ENCODE measurements at regions not wholly inside any gene's neighbourhood (a gene's known extent, or its start where the extent isn't known, plus 50 kb on each side); places are given as distances from the start of the nearest gene placed in this dataset.
"Not testable (repeated sequence)": the region's sequence is repeated elsewhere in the genome, so short reads cannot be mapped to it uniquely, and the experiment has no call there.

DNA sequence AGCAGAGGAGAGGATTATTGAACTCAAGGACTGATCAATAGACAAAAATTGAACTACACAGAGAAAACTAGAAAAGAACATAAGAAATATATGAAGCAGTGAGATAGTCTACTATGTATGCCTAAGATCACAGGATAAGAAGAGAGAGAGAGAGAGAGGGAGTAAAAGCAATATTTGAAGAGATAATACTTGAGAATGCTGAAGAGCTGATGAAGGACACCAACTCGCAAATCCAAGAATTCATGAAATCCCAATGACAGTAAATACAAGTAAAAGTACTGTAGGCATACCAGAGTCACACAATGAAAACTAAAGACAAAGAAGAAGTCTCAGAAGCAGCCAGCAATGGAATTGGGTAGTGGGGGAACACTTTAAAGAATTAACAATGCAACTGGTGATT is 260.1 kb upstream of the SPAG17 start:
- DNase-seq: no peak

DNA sequence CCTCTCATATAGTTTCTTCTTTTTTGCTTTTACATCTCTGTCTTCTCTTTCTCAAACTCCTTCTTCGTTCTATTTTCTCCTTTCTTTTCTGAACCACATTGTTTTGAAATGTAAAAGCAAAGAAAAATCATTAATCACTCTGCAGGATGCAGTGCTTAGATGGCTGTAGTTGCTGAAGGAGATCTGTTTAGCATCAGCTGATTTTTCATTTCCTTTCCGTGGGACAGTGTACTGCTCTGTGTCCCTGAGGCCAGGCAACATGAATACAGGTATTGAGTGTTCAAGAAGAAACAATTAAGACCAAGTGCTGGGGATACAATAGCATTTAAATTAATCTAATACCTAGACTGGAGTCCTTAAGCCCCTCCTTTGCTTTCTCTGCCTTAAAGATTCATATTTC is 257.2 kb upstream of the SPAG17 start:
- no peak for DNase-seq

DNA sequence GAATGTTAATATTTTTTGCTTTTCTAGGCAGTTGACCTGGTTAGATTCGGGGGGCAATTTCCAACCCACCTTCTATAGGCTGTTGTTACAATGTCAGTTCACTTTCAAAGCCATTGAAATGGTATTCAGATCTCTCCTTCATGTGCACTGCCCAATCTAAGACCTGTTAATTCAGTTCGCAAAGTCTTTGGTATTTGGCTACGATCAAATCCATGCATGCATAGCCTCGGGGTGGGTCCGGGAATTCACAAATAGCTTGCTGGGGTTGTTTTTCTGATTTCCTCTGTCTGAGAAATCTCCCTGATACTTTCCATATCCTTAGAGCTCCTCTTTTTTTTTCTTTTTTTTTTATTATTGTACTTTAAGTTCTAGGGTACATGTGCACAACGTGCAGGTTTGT is 252.6 kb upstream of the SPAG17 start:
- no peak for DNase-seq

DNA sequence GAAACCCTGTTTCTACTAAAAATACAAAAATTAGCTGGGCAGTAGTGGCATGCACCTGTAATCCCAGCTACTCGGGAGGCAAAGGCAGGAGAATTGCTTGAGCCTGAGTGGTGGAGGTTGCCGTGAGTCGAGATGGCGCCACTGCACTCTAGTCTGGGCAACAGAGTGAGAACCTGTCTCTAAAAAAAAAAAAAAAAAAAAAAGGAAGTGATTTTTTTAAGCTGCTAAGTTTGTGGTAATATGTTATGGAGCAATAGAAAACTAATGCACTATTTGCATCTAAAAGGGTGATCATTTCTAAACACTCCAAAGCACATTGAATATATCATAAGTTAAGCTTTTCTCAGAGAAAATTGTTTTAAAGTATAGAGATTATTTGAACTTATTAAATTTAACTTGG is 244.8 kb upstream of the SPAG17 start:
- DNase-seq: no peak

DNA sequence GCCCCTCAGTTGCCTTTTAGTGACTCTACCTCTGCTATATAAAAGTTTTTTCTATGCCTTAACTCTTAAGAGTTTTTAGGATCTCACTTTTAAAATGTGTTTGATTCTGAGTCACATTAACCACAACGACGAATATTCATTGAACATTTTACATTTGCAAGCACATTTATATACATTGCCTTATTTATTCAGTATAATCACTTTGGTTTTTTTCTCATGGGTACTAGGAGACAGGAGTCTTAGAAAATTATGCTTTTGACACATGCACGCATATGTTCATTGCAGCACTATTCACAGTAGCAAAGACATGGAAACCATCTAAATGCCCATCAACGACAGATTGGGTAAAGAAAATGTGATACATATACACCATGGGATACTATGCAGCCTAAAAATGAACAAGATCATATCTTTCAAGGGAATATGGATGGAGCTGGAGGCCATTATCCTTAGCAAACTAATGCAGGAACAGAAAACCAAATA is 236.9 kb upstream of the SPAG17 start:
- DNase-seq: no peak

DNA sequence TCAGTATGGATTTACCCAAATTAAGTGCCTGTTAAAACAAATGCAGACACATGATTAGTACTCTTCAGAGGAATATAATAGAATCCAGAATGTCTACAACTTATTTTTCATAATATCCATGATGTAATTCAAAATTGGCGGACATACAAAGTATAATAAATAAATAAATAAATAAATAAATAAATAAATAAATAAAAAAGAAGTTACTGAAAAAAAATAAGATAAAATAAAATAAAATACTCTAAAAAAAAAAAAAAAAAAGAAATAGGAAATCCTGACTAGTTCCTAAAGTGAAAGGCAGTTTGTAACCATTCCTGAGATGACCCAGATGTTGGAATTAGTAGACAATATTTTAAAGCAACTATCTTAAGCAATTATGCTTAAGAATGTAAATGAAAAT is 219.0 kb upstream of the SPAG17 start:
- DNase-seq: no peak

DNA sequence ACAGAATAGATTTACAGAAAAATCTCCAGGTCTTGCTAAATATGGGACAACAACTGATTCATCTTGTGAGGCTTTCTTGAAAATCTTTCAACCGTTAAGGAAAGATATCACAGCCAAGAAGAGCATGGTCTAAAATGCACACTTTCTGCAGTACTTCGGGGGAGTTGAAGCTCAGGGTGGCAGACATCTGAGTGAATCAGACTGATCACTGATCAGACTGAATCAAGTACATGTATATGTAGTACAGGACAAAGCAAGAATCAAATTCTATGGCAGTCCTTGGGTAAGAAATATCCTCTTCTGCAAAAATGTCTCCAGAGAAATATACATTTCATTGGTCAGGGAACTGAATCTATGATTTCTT is 212.4 kb upstream of the SPAG17 start:
- DNase-seq: no peak

DNA sequence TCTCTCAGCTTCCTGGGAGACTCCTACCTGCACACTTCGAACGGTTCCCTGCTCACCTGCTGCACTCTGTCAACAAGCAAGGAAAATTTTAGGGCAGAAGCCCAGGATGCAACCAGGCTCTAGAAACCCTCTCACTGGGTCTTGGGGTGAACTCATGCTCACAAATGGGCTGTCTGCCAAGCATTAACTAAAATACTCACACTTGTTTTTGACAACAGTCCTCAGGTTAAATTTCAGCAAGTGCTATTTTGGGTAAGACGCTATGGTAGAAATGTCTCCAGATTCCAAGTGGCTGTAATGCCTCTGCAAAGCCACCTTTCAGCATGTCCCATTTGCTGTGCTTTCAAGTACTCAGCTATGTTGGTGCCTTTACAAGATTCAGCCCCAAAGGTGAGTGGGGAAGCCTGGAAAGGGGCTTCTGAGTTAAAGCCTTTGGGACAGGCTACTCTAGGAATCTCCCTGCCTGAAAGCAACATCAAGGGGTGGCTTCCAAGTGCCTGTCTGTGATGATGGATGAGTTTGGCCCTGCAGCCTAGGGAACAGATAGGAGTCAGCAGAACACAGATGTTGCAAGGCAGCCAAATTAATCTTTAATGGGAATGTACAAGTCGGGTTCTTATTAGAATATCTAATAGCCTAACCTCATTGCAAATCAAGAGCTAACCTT is 211.9 kb upstream of the SPAG17 start:
- DNase-seq: no peak

DNA sequence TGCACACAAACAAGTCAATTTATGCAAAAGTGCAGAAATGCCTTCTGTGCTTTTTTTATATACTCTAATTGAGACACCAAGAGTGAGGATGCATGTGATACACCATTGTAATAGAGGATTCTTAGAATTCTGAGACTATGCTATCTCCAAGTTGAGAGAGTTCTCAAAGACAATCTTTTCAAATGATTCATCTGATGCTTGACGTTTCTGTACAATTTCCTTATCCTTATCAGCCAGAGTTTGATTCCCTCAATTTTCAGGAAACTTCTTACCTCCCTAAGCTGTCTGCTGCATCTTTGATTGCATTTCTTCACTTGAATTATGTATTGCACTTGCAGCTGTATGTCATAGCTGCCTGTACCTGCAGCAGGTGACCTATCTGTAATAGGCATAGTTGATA is 211.3 kb upstream of the SPAG17 start:
- DNase-seq: no peak

DNA sequence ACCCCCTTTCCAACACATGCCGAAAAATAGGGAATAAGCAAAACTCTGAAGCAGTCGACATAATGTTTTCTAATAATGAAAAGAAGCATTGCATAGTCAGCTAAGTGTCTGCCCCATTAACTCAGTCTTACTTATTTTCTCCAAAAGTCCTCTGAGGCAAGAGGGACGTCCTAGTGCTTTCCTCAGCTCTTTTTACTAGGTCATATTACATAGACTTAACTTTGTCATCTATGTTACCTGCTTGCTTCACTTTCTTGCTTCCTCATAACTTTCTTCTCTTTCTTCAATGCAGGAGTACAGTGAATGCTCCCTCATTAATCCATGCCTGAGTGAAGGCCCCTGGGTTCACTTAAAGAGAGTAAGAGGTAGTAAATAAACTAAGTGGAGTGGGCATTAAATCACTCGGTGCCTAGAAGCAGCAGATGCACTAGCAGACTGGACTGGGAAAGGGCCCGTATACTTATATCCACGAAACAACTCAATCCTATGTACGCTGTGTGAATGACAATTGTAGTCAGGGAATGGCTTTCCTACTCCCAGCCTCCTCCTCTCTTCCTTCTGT is 210.5 kb upstream of the SPAG17 start:
- DNase-seq: no peak

DNA sequence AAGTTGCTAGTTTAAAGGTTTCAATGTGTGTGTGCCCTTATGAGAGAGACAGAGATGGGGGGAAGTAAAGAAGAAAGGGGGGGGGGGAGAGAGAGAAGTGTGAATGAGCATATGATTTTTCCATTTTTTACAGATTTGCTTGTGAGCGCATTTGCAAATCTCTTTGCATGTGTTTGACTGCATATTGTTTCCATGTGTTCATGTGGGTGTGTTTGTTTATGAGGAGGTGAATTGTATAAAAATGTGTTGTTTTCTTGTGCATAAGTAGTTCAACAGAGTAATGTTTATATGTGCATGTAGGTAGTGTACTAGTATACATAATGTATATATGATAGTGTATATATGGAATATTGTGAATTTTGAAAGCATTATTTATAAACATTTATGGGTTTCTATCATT is 205.9 kb upstream of the SPAG17 start:
- no peak for DNase-seq

DNA sequence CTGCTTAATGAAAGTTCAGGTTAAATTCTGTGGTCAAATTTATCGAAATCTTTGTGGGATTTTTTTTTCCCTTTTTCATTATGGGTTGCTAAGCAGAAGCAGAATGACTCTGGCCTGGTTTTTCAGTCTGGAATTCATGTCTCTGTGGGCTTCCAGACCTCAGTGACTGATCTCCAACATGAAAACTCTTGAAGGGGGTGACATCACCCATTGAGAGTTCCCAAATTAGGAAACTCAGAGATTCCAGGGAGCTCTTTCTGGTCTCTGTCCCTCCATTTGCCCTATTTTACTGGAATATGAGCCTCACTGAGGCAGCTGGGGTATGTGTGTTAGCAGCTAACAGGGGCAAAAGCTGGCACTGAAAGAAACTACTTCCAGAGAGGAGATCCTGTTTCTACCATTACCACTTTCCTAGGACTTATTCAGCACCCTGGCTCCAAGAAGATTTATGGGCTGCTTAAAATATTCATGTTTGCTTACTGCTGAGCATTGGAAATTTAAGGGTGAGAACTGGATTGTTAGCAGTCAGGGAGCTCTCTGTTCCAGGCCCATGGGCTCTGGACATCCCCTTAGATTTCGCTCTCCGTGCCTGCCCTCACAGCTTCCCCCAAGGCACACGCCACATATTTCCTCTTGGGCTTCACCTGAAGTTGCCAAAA is 203.4 kb upstream of the SPAG17 start:
- DNase-seq: no peak

DNA sequence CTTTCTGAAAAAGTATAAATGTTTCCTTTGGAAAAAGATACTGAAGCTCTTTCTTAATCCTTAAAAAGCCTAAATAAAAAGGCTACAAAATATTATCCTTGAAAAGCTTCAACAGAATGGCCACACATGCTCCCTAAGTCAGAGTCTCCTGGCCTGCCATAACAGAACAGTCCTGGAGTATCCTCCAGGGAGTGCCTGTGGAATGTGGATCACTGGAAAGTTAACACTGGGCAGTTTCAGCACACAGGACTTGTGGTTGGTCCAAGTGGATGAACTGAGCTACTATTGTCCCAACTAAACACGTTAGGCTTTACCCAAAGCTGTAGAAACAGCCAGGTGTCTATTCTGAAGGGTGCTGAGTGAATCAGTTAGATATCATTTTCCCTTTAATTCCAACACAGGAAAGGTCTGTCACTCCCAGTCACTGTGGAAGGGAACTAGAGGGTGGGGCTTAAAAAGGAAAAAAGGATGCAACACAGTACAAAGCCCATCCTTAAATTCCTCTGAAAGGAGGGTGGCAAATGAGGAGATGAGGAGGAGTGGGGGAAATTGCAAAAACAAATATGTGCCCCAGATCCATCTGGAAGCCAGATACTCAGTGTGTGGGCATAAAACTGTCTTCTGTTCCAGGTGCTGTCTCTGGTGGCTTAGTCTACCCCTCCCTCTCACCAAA is 196.3 kb upstream of the SPAG17 start:
- no peak for DNase-seq

DNA sequence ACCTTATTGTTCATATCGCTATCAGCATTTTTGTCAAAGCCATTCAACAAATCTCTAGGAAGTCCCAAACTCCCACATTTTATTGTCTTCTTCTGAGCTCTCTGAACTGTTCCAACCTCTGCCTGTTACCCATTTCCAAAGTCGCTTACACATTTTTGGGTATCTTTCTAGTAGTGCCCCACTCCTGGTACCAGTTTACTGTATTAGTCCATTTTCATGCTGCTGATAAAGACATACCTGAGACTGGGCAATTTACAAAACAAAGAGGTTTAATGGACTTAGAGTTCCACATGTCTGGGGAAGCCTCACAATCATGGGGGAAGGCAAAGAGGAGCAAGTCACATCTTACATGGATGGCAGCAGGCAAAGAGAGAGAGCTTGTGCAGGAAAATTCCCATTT is 192.2 kb upstream of the SPAG17 start:
- DNase-seq: not testable (repeated sequence)

DNA sequence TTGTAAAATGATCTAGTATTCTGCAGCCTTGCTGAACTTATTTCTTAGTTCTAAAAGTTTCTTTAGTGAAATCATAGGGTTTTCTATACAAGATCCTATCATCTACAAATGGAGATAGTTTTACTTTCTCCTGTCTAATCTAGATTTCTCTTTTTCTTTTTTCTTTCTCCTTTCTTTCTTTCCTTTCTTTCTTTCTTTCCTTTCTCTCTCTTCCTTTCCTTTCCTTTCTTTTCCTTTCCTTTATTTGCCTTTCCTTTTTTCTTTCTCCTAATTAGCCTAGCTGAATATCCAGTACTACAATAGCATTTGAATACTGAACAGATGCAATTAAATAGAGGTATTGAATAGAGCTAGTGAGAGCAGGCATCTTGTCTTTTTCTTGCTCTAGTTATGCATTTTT is 186.6 kb upstream of the SPAG17 start:
- DNase-seq: no peak

DNA sequence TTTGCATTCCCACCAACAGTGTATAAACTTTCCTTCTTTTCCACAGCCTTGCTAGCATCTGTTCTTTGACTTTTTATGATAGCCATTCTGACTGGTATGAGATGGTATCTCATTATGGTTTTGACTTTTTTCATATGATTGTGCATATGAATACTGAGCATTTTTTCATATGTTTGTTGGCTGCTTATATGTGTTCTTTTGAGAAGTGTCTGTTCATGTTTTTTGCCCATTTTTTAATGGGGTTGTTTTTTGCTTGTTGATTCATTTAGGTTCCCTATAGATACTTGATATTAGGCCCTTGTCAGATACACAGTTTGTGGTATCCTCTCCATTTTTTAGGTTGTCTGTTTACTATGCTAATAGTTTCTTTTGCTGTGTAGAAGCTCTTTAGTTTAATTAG is 185.8 kb upstream of the SPAG17 start:
- DNase-seq: no peak

DNA sequence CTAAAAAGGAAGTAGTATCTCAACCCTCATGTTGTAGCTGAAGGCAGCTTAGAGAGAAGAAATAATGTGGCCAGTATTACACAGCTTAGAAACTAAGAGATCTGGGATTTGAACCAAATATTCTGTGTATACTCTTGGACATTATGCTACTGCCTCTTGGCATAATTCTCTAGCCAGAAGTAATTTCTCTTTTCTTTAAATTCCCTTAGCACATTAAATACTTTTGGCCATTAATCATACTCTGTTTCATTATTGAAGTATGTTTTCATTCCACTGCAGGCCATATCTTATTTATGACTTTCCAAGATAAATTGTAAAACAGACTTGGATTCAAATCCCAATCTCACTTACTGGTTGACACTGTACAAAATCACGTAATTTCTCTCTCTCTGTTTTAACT is 181.3 kb upstream of the SPAG17 start:
- no peak for DNase-seq

DNA sequence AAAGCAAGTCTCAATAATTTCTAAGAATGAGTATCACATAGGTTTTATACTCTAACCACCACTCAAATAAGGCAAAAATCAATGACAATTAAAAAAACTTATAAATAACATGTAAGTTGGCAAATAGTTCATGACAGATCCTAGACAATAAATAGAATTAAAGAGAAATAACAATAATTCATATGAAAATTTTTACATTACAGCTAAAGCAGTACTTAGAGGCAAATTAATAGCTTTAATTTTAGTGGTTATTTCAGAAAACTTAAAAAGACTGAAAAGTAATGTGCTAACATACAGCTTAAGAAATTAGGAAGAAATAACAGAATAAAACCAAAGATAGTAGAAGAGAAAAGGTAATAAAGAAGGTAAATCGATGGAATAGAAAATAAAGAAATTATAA is 179.9 kb upstream of the SPAG17 start:
- no peak for DNase-seq

DNA sequence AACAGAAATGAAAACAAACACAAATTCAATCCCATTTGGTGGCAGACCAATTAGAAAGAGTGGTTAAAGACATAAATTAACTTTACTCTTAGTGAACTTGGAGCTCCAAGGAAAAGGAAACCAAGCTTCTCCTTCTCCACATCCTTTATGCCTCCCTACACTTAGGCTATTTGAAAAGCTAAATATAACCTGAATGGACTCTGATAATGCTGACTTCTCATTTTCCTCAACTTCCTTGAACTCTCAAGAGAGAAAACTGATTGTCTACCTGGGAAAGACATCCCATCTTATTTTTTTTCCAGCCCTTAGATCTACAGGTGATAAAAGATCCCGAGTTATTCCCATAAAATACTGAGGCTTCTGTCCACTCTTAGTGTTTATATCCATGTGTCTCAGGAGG is 178.4 kb upstream of the SPAG17 start:
- no peak for DNase-seq

DNA sequence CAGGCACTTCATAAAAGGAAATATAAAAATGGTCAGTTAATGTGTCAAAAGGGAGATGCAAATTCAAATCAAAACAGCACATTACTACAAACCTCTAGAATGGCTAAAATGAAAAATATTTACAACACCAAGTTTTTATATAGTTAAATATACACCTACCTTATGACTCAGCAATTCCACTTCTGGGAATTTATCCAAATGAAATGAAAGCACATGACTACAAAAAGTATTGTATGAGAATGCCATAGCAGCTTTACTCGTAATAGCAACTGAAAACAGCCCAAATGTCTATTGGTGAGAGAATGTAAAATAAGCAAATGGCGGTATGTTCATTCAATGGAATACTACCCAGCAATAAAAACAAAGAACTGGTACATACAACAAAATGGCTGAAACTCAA is 175.8 kb upstream of the SPAG17 start:
- DNase-seq: no peak

DNA sequence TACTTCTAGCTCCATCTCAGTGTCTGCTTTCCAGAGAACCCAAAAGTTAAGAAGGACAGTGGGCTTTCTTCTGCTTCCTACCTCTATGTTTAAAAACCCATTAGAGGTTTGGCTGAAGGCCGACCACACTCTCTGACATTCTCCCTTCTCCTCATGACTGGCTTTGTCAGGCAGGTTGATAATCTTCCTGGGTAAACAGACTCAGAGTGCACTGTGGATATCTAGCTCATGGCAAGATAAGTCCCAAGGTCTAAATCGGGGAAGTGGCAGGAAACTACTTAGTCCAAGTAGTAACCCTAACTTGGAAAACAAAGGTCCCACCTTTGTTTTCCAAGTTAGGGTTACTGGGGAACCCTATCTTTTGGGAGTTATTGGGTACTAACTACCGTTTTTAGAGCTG is 161.9 kb upstream of the SPAG17 start:
- no peak for DNase-seq

DNA sequence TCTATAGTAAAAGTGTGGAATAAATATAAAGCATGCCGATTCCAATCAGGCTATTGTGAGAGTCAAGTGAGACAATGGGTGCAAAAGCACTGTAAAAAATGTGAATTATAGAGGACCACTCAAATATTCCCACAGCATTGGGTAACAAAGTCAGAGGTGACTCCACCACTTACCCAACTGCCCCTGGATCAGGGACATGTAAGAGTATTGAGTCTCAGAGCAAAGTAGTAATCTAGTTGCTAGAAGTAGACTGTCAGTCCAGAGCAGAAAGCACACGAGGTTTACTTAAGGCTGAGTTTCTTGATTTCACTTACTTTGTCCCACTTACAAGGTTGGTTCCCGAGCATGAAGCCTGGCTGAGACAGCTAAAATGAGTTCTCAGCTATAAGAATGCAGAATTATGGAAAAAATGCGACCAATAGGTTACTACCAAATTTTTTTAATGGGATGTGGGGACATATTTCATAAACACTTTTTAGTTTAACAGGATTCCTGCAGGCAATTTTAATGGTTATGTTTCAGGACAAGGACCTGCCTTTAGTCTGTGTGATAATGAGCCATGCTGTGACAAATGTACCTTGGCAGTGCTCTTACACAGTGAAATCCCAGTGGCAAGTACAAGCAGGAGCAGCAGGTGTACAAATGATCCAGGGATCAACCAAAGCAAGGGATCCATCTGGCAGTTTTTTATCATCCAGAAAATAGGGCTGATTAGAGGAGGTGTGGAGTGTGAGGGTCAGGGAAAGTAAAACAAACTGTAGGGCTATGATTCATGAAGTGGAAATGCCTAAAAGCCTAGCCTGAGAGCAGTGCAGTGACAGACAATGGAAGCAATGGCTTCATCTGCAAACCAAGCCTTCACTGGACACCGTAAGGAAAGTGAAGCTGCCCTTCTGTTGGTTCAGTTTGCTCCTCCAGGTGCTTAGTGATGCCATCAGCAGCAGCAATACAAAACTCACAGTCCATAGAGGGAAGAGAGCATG is 156.2 kb upstream of the SPAG17 start:
- no peak for DNase-seq

Data from NCI-H1417 treated with DMSO at 0.1 percent for 48 hours (cell line).